ENCODE measurements at regions not wholly inside any gene's neighbourhood (a gene's known extent, or its start where the extent isn't known, plus 50 kb on each side); places are given as distances from the start of the nearest gene placed in this dataset.
"Not testable (repeated sequence)": the region's sequence is repeated elsewhere in the genome, so short reads cannot be mapped to it uniquely, and the experiment has no call there.

DNA sequence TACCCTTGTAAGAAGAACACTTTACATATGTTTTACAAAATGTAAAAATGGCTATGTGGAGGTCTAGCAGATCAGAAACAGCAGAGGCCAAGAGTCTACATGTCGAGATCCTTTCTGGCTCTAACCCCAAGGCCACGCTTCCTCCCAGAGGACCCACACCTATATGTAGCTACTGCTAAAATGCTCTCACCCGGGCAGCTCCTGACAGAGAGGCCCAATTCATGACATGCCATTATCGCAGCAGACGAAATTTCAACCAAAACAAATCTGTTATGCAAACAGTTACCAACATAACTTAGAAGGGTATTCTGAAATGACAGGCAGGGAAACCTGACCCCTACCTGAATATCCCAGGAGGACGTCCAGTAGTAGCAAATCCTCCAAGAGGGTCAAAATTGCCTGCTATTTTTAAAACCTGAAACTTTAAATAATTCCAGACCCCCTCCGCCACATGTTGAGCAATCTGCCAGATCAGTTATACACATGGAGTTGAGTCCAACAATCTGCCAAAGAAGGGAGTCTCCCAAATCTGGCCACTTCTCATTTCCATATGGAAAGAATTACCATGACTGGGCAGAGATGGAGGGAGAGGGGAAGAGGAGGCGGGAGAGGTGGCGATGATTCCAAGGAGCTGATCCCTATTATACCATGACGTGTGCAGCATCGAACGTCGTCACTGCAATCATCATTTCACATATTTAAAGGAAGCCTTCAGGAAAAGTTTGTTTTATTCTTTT lies 192.9 kb upstream of the TBL1X start:
- FAIRE-seq, result no peak

DNA sequence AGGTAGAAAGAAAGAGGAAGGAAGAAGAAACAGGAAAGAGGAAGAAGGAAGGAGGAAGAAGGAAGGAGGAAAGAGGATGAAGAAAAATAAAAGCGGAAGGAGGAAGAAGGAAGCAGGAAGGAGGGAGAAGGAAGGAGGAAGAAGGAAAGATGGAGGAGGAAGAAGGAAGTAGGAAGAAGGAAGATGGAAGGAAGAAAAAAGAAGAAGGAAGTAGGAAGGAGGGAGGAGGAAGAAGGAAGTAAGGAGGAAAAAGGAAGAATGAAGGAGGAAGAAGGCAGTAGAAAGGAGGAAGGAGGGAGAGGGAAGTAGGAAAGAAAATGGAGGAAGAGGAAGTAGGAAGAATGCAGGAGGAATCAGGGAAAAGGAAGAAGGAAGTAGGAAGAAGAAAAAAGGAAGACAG lies 191.1 kb upstream of the TBL1X start:
- FAIRE-seq, result no peak

GRCh38 chrX:9278475-9279233 lies 186.2 kb upstream of the TBL1X start:
- FAIRE-seq, result no peak

- FAIRE-seq, result peak; percentile 61
These were observed 185.7 kb upstream of the TBL1X start for GRCh38 chrX:9279234-9279544.

- no peak for FAIRE-seq
These were observed 184.0 kb upstream of the TBL1X start for GRCh38 chrX:9280831-9281230.

GRCh38 chrX:9282325-9282724 lies 182.5 kb upstream of the TBL1X start:
- peak; percentile 60 for FAIRE-seq

DNA sequence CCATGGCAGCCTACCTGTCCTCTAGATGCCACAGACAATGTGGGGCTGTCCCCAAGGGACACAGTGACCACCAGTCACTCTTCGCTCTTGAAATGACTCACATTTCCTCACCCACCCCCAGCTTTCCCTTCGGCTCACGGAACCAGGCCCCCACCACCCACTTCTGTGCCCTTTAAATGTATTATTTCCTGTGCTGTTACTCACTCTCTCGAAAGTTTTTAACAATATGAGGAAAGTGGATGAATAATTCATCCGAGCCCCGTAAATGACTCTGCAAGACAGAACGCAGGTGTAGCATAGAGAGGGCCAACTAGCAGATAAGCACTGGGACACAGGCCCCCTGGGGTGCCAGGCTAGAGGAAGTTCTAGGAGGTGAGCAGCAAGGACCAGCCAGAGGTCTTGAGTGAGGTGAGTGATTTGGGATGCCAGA lies 179.5 kb upstream of the TBL1X start:
- no peak for FAIRE-seq

DNA sequence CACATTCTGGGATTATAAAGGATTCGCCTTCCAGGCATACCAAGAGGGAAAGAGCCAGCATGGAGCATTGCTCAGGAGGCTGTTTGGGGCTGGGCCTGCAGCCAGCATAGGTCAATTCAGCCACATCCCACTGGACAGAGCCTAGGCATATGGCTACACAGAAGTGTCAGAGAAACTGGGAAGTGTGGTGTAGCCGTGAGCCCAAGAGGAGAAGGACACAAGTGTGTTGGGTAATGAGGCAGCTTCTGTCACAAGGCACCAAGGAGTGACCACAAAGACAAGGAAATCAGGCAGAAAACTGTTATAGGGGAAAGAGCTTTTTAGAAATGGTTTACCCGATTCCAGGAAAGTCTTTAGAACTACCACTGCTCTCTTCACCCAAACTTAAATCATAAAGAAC lies 178.6 kb upstream of the TBL1X start:
- FAIRE-seq, result no peak

- no peak for FAIRE-seq
These were observed 173.2 kb upstream of the TBL1X start for GRCh38 chrX:9291629-9292028.

GRCh38 chrX:9293051-9293496 lies 171.8 kb upstream of the TBL1X start:
- FAIRE-seq, result no peak

- FAIRE-seq, result no peak
These were observed 171.0 kb upstream of the TBL1X start for GRCh38 chrX:9293903-9294302.

- FAIRE-seq, result no peak
These were observed 169.3 kb upstream of the TBL1X start for GRCh38 chrX:9295551-9295950.

DNA sequence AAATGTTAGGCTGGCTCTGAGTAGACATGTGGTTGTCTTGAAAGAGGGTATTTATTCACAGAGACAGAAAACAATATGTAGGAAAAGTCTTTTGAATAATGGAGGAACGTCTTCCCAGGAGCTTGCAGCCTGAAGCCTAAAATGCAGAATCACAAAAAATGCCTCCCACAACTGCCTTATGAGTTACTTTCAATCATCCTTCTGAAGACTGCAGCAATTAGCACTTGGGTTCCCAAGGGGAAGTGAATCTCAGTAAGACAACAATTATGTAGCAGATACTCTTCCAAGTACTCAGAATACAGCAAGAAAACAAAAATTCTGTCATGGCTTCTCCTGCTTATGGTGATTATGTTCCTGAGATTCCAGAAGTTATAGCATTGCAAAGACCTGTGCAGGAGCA lies 166.6 kb upstream of the TBL1X start:
- no peak for FAIRE-seq

DNA sequence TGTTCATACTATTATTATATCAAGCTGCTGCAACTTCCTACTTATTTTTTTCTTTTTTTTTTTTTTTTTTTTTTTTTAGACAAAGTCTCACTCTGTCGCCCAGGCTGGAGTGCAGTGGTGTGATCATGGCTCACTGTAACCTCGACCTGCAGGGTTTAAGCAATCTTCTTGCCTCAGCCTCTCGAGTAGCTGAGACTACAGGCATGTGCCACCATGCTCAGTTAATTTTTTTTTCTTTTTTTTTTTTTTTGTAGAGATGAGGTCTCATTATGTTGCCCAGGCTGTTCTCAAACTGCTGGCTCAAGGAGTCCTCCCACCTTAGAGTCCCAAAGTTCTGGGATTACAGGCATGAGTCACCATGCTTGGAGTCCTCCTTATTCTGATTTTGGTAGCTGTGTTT lies 165.2 kb upstream of the TBL1X start:
- not testable (repeated sequence) for FAIRE-seq

DNA sequence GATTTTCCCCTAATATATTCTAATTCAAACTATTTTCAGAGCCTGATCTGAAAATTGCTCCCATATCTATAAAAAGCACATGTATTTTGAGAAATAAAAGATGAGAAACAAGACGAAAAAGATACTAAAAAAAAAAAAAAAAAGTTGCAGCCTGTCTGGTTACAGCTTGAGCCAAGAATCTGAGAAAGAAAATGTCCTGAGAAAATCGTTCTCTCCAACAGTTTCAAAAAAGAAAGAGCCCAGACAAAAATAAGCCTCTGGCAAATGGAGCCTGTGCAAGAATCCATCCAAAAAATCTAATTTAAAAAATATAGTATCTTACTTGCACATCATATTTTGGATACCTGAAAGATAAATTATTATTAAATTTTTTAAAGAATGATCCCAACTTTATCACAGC lies 163.0 kb upstream of the TBL1X start:
- no peak for FAIRE-seq

- FAIRE-seq, result no peak
These were observed 162.5 kb upstream of the TBL1X start for GRCh38 chrX:9302381-9302780.

GRCh38 chrX:9308426-9308825 lies 156.4 kb upstream of the TBL1X start:
- peak; percentile 18 for FAIRE-seq

DNA sequence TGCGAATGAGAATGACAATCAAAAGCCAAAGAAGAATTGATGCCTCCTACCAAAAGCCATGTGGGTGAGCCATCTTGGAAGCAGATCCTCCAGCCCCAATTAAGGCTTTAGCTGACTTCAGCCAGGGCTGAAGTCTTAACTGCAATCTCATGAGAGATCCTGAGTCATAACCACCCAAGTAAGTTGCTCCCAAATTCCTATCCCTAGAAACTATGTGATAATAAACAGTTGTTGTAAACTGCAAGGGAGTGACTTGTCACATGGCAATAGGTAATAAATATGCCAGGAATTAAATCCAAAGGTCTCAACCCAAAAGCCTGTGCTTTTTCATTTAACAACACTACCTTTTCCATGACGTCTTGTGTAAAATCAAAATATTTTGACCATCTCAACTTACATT lies 154.2 kb upstream of the TBL1X start:
- FAIRE-seq, result no peak

- FAIRE-seq, result no peak
These were observed 153.3 kb upstream of the TBL1X start for GRCh38 chrX:9311421-9312160.

GRCh38 chrX:9312922-9313867 lies 151.7 kb upstream of the TBL1X start:
- FAIRE-seq, result no peak

GRCh38 chrX:9315086-9315485 lies 149.8 kb upstream of the TBL1X start:
- no peak for FAIRE-seq

GRCh38 chrX:9316096-9316495 lies 148.8 kb upstream of the TBL1X start:
- no peak for FAIRE-seq

GRCh38 chrX:9317176-9317575 lies 147.7 kb upstream of the TBL1X start:
- FAIRE-seq, result no peak
